ENCODE measurements at regions not wholly inside any gene's neighbourhood (a gene's known extent, or its start where the extent isn't known, plus 50 kb on each side); places are given as distances from the start of the nearest gene placed in this dataset.

- TF ChIP-seq REST (IDR thresholded peaks at IDR 0.05; ENCODE audit: low read depth) (no peak), EZH2phosphoT487 (IDR thresholded peaks at IDR 0.05; ENCODE audit: borderline replicate concordance) (no peak), CEBPB (IDR thresholded peaks at IDR 0.05; ENCODE audit: low read depth) (no peak), YY1 (IDR thresholded peaks at IDR 0.05; ENCODE audit: extremely low read depth, insufficient replicate concordance, low read depth, low read length) (no peak), SRF (IDR thresholded peaks at IDR 0.05; ENCODE audit: low read depth) (no peak)
Observed at GRCh38 chr10:53123311-53123710, 350.7 kb upstream of the MBL2 start (continued).

- intact Hi-C loops (cut with micrococcal nuclease): no loop called here
- no peaks in the 10 kb centered on the region for H4K20me1 ChIP-seq (ENCODE audit: insufficient read depth)
- no TSS peak for BruUV-seq (replicated peaks)
- H3K27me3 ChIP-seq (ENCODE audit: insufficient read depth, low read length): no peaks in the 10 kb centered on the region
- ChIA-PET RAD21 (ENCODE audit: low non-redundant PET in 1 of 2, low total read pairs in 2 of 2, uncharacterized antibody in 2 of 2, unreplicated experiment in 2 of 2) (no interaction called here), POLR2A (no interaction called here), CTCF (no interaction called here)
- H3K4me3 ChIP-seq (replicated peaks in 1 of 2; ENCODE audit: low read depth in 1 of 2, low read length in 2 of 2): no peak overlapping the region
- peaks cover 5 to 20% of the 10 kb centered on the region in 2 experiments; a peak in 2 of 4 replicates for H3K9me3 ChIP-seq (ENCODE audit: control insufficient read depth in 1 of 2, insufficient read depth in 1 of 2, low read depth in 1 of 2, low read length in 2 of 2)
- no peaks in the 10 kb centered on the region for H3K79me2 ChIP-seq (ENCODE audit: insufficient read depth, low read length)
- ATAC-seq: no peak
- H3K27ac ChIP-seq (ENCODE audit: low read depth, low read length): no peak overlapping the region
- H3K36me3 ChIP-seq (ENCODE audit: control insufficient read depth in 1 of 2, insufficient read depth in 2 of 2, low read length in 2 of 2): no peaks in the 10 kb centered on the region
- H3K9ac ChIP-seq (ENCODE audit: low read length): no peak overlapping the region
- no peaks in the 10 kb centered on the region for H3K4me1 ChIP-seq (ENCODE audit: control insufficient read depth in 1 of 2, insufficient read depth in 2 of 2, low read length in 2 of 2)
- DNase-seq (ENCODE audit: low read depth, low spot score): no peak
- H2AFZ ChIP-seq (ENCODE audit: low read depth, low read length, poor library complexity, severe bottlenecking): no peak overlapping the region
- H3K9me2 ChIP-seq (ENCODE audit: insufficient read depth): no peaks in the 10 kb centered on the region
- H3K4me2 ChIP-seq (ENCODE audit: low read length): no peak overlapping the region
- TF ChIP-seq CEBPB (IDR thresholded peaks at IDR 0.05; ENCODE audit: low read depth) (no peak), POLR2AphosphoS5 (IDR thresholded peaks at IDR 0.05; ENCODE audit: low read depth, low read length) (no peak), ELF1 (IDR thresholded peaks at IDR 0.05; ENCODE audit: borderline replicate concordance, low read depth) (no peak), CTCF (IDR thresholded peaks at IDR 0.05 in 2 of 3, conservative IDR thresholded peaks at IDR 0.05 in 1 of 3; ENCODE audit: borderline replicate concordance in 1 of 3, insufficient read depth in 1 of 3, low read depth in 2 of 3, low read length in 2 of 3) (no peak), SIN3A (IDR thresholded peaks at IDR 0.05; ENCODE audit: low read depth) (no peak), EZH2 (IDR thresholded peaks at IDR 0.05) (no peak), ZNF274 (IDR thresholded peaks at IDR 0.05; ENCODE audit: low read depth, low read length) (no peak), POLR2A (IDR thresholded peaks at IDR 0.05; ENCODE audit: borderline replicate concordance, extremely low read depth, insufficient read depth, insufficient read length) (no peak), ZBTB33 (IDR thresholded peaks at IDR 0.05; ENCODE audit: extremely low read depth, insufficient replicate concordance, low read length) (no peak), REST (IDR thresholded peaks at IDR 0.05; ENCODE audit: low read depth) (no peak), JUND (IDR thresholded peaks at IDR 0.05) (no peak)
Observed at GRCh38 chr10:53122281-53122680, 349.7 kb upstream of the MBL2 start.
